ENCODE measurements at regions not wholly inside any gene's neighbourhood (a gene's known extent, or its start where the extent isn't known, plus 50 kb on each side); places are given as distances from the start of the nearest gene placed in this dataset.

- TF ChIP-seq CTCF (IDR thresholded peaks at IDR 0.05) (no peak), POLR2A (IDR thresholded peaks at IDR 0.05) (no peak)
Observed at GRCh38 chr6:169887529-169888140, 136.2 kb downstream of the ERMARD start.
